CD4-positive, alpha-beta T cell (primary cell): ENCODE measurements at regions not wholly inside any gene's neighbourhood (a gene's known extent, or its start where the extent isn't known, plus 50 kb on each side); places are given as distances from the start of the nearest gene placed in this dataset.

Experiments used
- ATAC-seq: fragments of 200-7000 bp; cut with Tn5 transposase; one replicate; pipeline ENCODE4 v1.10.0; 2022; ENCODE audit warnings: mild to moderate bottlenecking; ENCODE audit not compliant: poor library complexity
- CTCF ChIA-PET: fragments of 350-600 bp; sonication (Branson Sonifier 250); formaldehyde crosslinking; loops from one replicate; lab custom pipeline; 2021; ENCODE audit warnings: antibody characterized with exemption, inconsistent platforms; lab: Charles Lee
- POLR2A ChIA-PET: fragments of 350-600 bp; sonication (Branson Sonifier 250); formaldehyde crosslinking; loops from one replicate; lab custom pipeline; 2021; ENCODE audit warnings: antibody characterized with exemption, inconsistent platforms; lab: Charles Lee
- DNase-seq, 14 experiments: peaks; one replicate each; pipeline ENCODE4 v3.0.0-alpha.2; 2013 to 2020; ENCODE audit warnings: mixed read lengths in 2 of 14
- H3K27ac ChIP-seq, 2 donors: one replicate each; pipeline versions ENCODE4 v1.5.1 to v1.7.0; 2013; ENCODE audit warnings: low read length in 2 of 2, low read depth in 1 of 2, mild to moderate bottlenecking in 1 of 2
- H3K27me3 ChIP-seq, 2 experiments: 1 replicate in 1 of 2; 2 replicates in 1 of 2; pipeline versions ENCODE4 v1.6.1 to v1.7.0; 2013; ENCODE audit warnings: low read length in 2 of 2, control low read depth in 1 of 2, mild to moderate bottlenecking in 1 of 2, moderate library complexity in 1 of 2; ENCODE audit not compliant: insufficient read depth in 2 of 2, control insufficient read depth in 1 of 2
- H3K36me3 ChIP-seq: one replicate; pipeline ENCODE4 v1.6.1; 2013; ENCODE audit warnings: low read length, control low read depth; ENCODE audit not compliant: insufficient read depth
- H3K4me1 ChIP-seq: one replicate; pipeline ENCODE4 v1.6.1; 2013; ENCODE audit warnings: low read length, control low read depth; ENCODE audit not compliant: insufficient read depth
- H3K4me3 ChIP-seq: one replicate; pipeline ENCODE4 v1.5.1; 2013; ENCODE audit warnings: mild to moderate bottlenecking, low read length, moderate library complexity
- H3K9me3 ChIP-seq, 2 experiments: 1 replicate in 1 of 2; 2 replicates in 1 of 2; pipeline versions ENCODE4 v1.6.1 to v1.7.0; 2013; ENCODE audit warnings: low read length in 2 of 2, mild to moderate bottlenecking in 2 of 2, control low read depth in 1 of 2, moderate library complexity in 1 of 2; ENCODE audit not compliant: control insufficient read depth in 1 of 2, insufficient read depth in 1 of 2
- H3K27ac Mint-ChIP-seq: one replicate; pipeline ENCODE4 v1.8.0; 2020; ENCODE audit warnings: mixed read lengths
- H3K27me3 Mint-ChIP-seq: one replicate; pipeline ENCODE4 v1.8.0; 2021; ENCODE audit warnings: mixed read lengths
- H3K36me3 Mint-ChIP-seq: one replicate; pipeline ENCODE4 v1.8.0; 2021; ENCODE audit warnings: low read depth, mixed read lengths
- H3K4me1 Mint-ChIP-seq: one replicate; pipeline ENCODE4 v1.8.0; 2021; ENCODE audit warnings: low read depth, mixed read lengths
- H3K4me3 Mint-ChIP-seq: one replicate; pipeline ENCODE4 v1.8.0; 2020; ENCODE audit warnings: mild to moderate bottlenecking, mixed read lengths
- H3K9me3 Mint-ChIP-seq: one replicate; pipeline ENCODE4 v1.8.0; 2020; ENCODE audit warnings: mixed read lengths
- intact Hi-C, 2 experiments: fragments of 100-400 bp; cut with DNase I in 1 of 2; cut with micrococcal nuclease in 1 of 2; formaldehyde crosslinking; loops; one replicate each; pipeline versions ENCODE4 v1.15.1 to v1.9.0; 2023 to 2025; cut with DNase I, micrococcal nuclease
- TF ChIP-seq, protein P1 (sequence below): fragments of 200-600 bp; IDR thresholded peaks from one replicate; pipeline ENCODE4 v1.8.0; 2022; ENCODE audit warnings: antibody characterized with exemption, mild to moderate bottlenecking

GRCh38 chr6:27119329-27119728, 128.2 kb upstream of the PRSS16 start:
- Histone ChIP-seq H3K36me3 (no peaks in the 10 kb centered on the region), H3K9me3 (no peaks in the 10 kb centered on the region), H3K27me3 (peaks cover 0 to 5% of the 10 kb centered on the region in 2 experiments), H3K4me1 (peaks cover 4% of the 10 kb centered on the region), H3K27ac (no peak overlapping the region), H3K4me3 (no peak overlapping the region)
- TF ChIP-seq, protein P1, sequence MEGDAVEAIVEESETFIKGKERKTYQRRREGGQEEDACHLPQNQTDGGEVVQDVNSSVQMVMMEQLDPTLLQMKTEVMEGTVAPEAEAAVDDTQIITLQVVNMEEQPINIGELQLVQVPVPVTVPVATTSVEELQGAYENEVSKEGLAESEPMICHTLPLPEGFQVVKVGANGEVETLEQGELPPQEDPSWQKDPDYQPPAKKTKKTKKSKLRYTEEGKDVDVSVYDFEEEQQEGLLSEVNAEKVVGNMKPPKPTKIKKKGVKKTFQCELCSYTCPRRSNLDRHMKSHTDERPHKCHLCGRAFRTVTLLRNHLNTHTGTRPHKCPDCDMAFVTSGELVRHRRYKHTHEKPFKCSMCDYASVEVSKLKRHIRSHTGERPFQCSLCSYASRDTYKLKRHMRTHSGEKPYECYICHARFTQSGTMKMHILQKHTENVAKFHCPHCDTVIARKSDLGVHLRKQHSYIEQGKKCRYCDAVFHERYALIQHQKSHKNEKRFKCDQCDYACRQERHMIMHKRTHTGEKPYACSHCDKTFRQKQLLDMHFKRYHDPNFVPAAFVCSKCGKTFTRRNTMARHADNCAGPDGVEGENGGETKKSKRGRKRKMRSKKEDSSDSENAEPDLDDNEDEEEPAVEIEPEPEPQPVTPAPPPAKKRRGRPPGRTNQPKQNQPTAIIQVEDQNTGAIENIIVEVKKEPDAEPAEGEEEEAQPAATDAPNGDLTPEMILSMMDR: no peak
- Mint-ChIP-seq H3K27ac (no peak overlapping the region), H3K27me3 (peaks cover 14% of the 10 kb centered on the region), H3K4me3 (no peak overlapping the region), H3K36me3 (no peaks in the 10 kb centered on the region), H3K9me3 (no peaks in the 10 kb centered on the region), H3K4me1 (peaks cover 6% of the 10 kb centered on the region)
- CTCF ChIA-PET: interaction anchor here (0.6 kb wide), 1 partner anchor 38 kb away, joined by 3 read pairs; no protein-coding TSS in a partner anchor
- POLR2A ChIA-PET: no interaction called here
- intact Hi-C loops: no loop called here
- no peak for DNase-seq
- no peak for ATAC-seq

- Mint-ChIP-seq H3K4me1 (peaks cover 6% of the 10 kb centered on the region), H3K36me3 (no peaks in the 10 kb centered on the region), H3K4me3 (no peak overlapping the region), H3K27ac (no peak overlapping the region), H3K9me3 (no peaks in the 10 kb centered on the region), H3K27me3 (peaks cover 9% of the 10 kb centered on the region)
- ChIA-PET CTCF (interaction anchor here (0.6 kb wide), 1 partner anchor 37 kb away, joined by 3 read pairs; no protein-coding TSS in a partner anchor), POLR2A (no interaction called here)
- Histone ChIP-seq H3K4me1 (peaks cover 4% of the 10 kb centered on the region), H3K36me3 (no peaks in the 10 kb centered on the region), H3K9me3 (no peaks in the 10 kb centered on the region), H3K4me3 (no peak overlapping the region), H3K27me3 (peaks cover 0 to under 1% of the 10 kb centered on the region in 2 experiments), H3K27ac (no peak overlapping the region)
- TF ChIP-seq, protein P1: no peak
- ATAC-seq: no peak
- no peak for DNase-seq
- intact Hi-C loops: no loop called here
Measured at GRCh38 chr6:27119761-27120160, 127.7 kb upstream of the PRSS16 start.

DNA sequence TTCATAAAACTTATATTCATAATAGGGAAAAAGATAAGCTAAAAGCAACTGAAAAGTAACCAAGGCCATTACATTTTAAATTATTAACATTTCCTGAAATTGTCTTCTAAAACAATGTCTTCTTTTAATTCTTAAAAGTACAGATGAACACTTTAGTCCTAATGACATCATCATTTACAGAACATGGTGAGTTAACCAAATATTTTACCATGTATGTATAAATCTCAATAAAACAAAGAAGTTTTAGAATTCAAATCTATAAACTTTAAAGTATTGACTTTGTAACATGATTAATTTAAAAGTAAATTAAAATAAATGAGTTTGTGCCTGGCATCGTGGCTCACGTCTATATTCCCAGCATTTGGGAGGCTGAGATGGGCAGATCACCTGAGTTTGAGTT, 125.9 kb upstream of the PRSS16 start:
- no peak for ATAC-seq
- no peaks in the 10 kb centered on the region for H3K36me3 Mint-ChIP-seq
- H3K27ac ChIP-seq: no peak overlapping the region

More for the DNA sequence above, 125.9 kb upstream of the PRSS16 start:
- intact Hi-C loops: no loop called here
- CTCF ChIA-PET: no interaction called here
- peaks cover 6% of the 10 kb centered on the region for H3K4me1 ChIP-seq
- TF ChIP-seq, protein P1: no peak
- Mint-ChIP-seq H3K4me1 (peaks cover 12% of the 10 kb centered on the region), H3K4me3 (no peak overlapping the region), H3K9me3 (no peaks in the 10 kb centered on the region), H3K27me3 (peaks cover 3% of the 10 kb centered on the region), H3K27ac (no peak overlapping the region)
- H3K9me3 ChIP-seq: no peaks in the 10 kb centered on the region
- POLR2A ChIA-PET: no interaction called here
- no peaks in the 10 kb centered on the region for H3K36me3 ChIP-seq
- no peaks in the 10 kb centered on the region for H3K27me3 ChIP-seq
- no peak for DNase-seq
- no peak overlapping the region for H3K4me3 ChIP-seq
